Occipital lobe (tissue), 1 donor: ENCODE measurements at regions not wholly inside any gene's neighbourhood (a gene's known extent, or its start where the extent isn't known, plus 50 kb on each side); places are given as distances from the start of the nearest gene placed in this dataset.

Experiments
- DNase-seq: peaks from one replicate; lab custom pipeline; 2025; lab: John Stamatoyannopoulos, UW

GRCh38 chr17:33352526-33352925 is 59.4 kb upstream of the ASIC2 start:
- no peak for DNase-seq

GRCh38 chr17:33356266-33356665 is 63.2 kb upstream of the ASIC2 start:
- DNase-seq = no peak

GRCh38 chr17:33363475-33363874 is 70.4 kb upstream of the ASIC2 start:
- no peak for DNase-seq

- DNase-seq = no peak
Measured at GRCh38 chr17:33366960-33367359, 73.9 kb upstream of the ASIC2 start.

- DNase-seq = no peak
Measured at GRCh38 chr17:33369149-33369548, 76.1 kb upstream of the ASIC2 start.

- no peak for DNase-seq
Measured at GRCh38 chr17:33369876-33370275, 76.8 kb upstream of the ASIC2 start.

GRCh38 chr17:33370401-33370800 is 77.3 kb upstream of the ASIC2 start:
- no peak for DNase-seq

GRCh38 chr17:33371377-33371776 is 78.3 kb upstream of the ASIC2 start:
- no peak for DNase-seq

GRCh38 chr17:33373273-33373672 is 80.2 kb upstream of the ASIC2 start:
- no peak for DNase-seq

- DNase-seq = no peak
Measured at GRCh38 chr17:33375103-33375502, 82.0 kb upstream of the ASIC2 start.

- no peak for DNase-seq
Measured at GRCh38 chr17:33375783-33376182, 82.7 kb upstream of the ASIC2 start.

GRCh38 chr17:33377837-33378595 is 84.9 kb upstream of the ASIC2 start:
- no peak for DNase-seq

GRCh38 chr17:33381201-33381600 is 88.1 kb upstream of the ASIC2 start:
- DNase-seq = no peak

- no peak for DNase-seq
Measured at GRCh38 chr17:33383488-33384023, 90.5 kb upstream of the ASIC2 start.

- no peak for DNase-seq
Measured at GRCh38 chr17:33385133-33385532, 92.0 kb upstream of the ASIC2 start.

GRCh38 chr17:33385713-33386112 is 92.6 kb upstream of the ASIC2 start:
- DNase-seq = no peak

GRCh38 chr17:33387406-33387805 is 94.3 kb upstream of the ASIC2 start:
- DNase-seq = no peak

GRCh38 chr17:33389504-33390135 is 96.5 kb upstream of the ASIC2 start:
- DNase-seq = no peak

- no peak for DNase-seq
Measured at GRCh38 chr17:33390479-33391176, 97.5 kb upstream of the ASIC2 start.

- DNase-seq = no peak
Measured at GRCh38 chr17:33396818-33397217, 103.7 kb upstream of the ASIC2 start.

- no peak for DNase-seq
Measured at GRCh38 chr17:33398386-33398785, 105.3 kb upstream of the ASIC2 start.

- DNase-seq = no peak
Measured at GRCh38 chr17:33401249-33401648, 108.2 kb upstream of the ASIC2 start.
